ENCODE measurements at regions not wholly inside any gene's neighbourhood (a gene's known extent, or its start where the extent isn't known, plus 50 kb on each side); places are given as distances from the start of the nearest gene placed in this dataset.

DNA sequence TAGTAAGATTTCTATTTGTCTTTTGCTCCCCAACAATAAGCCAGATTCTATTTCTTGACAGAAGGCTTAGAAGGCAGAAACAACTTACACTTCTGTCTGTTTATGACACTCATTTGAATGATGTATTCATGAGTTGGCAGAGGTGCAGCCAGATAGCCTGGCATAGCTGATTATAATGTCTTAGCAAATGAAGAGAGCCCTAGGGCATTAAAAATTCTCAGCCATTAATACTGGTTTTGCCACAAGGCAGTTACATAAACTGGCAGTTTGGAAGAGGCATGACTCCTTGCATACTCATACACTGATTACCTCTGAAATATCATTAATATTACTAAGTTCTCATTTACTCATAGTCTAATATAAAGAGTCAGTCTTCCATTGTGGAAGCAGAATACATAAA lies 728.5 kb upstream of the NDST4 start:
- no peak overlapping the region for H2AFZ ChIP-seq
- DNase-seq (ENCODE audit: low spot score), result no peak
- H3K36me3 ChIP-seq (replicated peaks; ENCODE audit: insufficient read depth, low read depth), result no peaks in the 10 kb centered on the region
- H3K4me1 ChIP-seq (ENCODE audit: insufficient read depth), result no peaks in the 10 kb centered on the region
- H3K4me2 ChIP-seq, result no peak overlapping the region
- H3K9me3 ChIP-seq (ENCODE audit: low read depth), result no peaks in the 10 kb centered on the region
- no peaks in the 10 kb centered on the region for H4K20me1 ChIP-seq (ENCODE audit: insufficient read depth, poor library complexity, severe bottlenecking)
- H3K27ac ChIP-seq, result no peak overlapping the region
- H3K27me3 ChIP-seq, result no peaks in the 10 kb centered on the region
- no peak overlapping the region for H3K4me3 ChIP-seq
- H3K9me2 ChIP-seq (replicated peaks; ENCODE audit: insufficient read depth), result no peaks in the 10 kb centered on the region
- H3K79me2 ChIP-seq, result no peaks in the 10 kb centered on the region
- TF ChIP-seq EZH2phosphoT487 (IDR thresholded peaks at IDR 0.05; ENCODE audit: low read depth, severe bottlenecking, unreplicated experiment) (no peak), EZH2 (IDR thresholded peaks at IDR 0.05; ENCODE audit: borderline replicate concordance) (no peak)
- TF ChIP-seq, protein P1, sequence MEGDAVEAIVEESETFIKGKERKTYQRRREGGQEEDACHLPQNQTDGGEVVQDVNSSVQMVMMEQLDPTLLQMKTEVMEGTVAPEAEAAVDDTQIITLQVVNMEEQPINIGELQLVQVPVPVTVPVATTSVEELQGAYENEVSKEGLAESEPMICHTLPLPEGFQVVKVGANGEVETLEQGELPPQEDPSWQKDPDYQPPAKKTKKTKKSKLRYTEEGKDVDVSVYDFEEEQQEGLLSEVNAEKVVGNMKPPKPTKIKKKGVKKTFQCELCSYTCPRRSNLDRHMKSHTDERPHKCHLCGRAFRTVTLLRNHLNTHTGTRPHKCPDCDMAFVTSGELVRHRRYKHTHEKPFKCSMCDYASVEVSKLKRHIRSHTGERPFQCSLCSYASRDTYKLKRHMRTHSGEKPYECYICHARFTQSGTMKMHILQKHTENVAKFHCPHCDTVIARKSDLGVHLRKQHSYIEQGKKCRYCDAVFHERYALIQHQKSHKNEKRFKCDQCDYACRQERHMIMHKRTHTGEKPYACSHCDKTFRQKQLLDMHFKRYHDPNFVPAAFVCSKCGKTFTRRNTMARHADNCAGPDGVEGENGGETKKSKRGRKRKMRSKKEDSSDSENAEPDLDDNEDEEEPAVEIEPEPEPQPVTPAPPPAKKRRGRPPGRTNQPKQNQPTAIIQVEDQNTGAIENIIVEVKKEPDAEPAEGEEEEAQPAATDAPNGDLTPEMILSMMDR (IDR thresholded peaks at IDR 0.05; ENCODE audit: poor library complexity), result no peak

DNA sequence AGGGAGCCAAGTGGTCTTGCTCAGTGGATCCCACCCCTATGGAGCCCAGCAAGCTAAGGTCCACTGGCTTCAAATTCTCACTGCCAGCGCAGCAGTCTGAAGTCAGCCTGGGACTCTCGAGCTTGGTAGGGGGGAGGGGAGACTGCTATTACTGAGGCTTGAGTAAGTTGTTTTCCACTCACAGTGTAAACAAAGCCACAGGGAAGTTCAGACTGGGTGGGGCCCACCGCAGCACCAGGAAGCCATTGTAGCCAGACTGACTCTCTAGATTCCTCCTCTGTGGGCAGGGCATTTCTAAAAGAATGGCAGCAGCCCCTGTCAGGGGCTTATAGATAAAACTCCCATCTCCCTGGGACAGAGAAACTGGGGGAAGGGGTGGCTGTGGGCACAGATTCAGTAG lies 721.0 kb upstream of the NDST4 start:
- no peaks in the 10 kb centered on the region for H3K36me3 ChIP-seq (replicated peaks; ENCODE audit: insufficient read depth, low read depth)
- H3K27ac ChIP-seq, result no peak overlapping the region
- no peak overlapping the region for H3K4me3 ChIP-seq
- no peaks in the 10 kb centered on the region for H3K9me3 ChIP-seq (ENCODE audit: low read depth)
- no peaks in the 10 kb centered on the region for H3K79me2 ChIP-seq
- no peak overlapping the region for H3K4me2 ChIP-seq
- H2AFZ ChIP-seq, result no peak overlapping the region
- H3K27me3 ChIP-seq, result no peaks in the 10 kb centered on the region
- no peaks in the 10 kb centered on the region for H3K4me1 ChIP-seq (ENCODE audit: insufficient read depth)
- 76% methylated on average over 3 of the region's 3 CpGs for WGBS (ENCODE audit: low lambda C conversion rate, missing lambda C conversion rate)
- DNase-seq (ENCODE audit: low spot score), result no peak
- TF ChIP-seq, protein P1 (IDR thresholded peaks at IDR 0.05; ENCODE audit: poor library complexity), result no peak
- TF ChIP-seq EZH2 (IDR thresholded peaks at IDR 0.05; ENCODE audit: borderline replicate concordance), result no peak
- TF ChIP-seq EZH2phosphoT487 (IDR thresholded peaks at IDR 0.05; ENCODE audit: low read depth, severe bottlenecking, unreplicated experiment), result no peak
- no peaks in the 10 kb centered on the region for H3K9me2 ChIP-seq (replicated peaks; ENCODE audit: insufficient read depth)
- H4K20me1 ChIP-seq (ENCODE audit: insufficient read depth, poor library complexity, severe bottlenecking), result no peaks in the 10 kb centered on the region

DNA sequence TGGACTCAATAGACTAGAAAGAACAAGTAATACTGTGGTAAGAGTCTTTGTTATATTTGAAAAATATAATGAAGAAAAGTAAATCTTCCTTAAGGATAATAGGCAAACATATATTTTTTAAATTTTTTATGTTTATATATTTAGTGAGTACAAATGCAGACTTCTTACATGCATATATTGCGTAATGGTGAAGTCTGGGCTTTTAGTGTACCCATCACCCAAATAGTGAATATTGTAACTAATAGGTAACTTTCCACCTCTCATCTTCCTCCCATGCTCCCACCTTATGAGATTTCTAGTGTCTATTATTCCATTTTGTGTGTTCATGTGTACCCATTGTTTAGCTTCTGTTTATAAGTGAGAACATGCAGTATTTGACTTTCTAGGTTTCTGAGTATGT lies 711.2 kb upstream of the NDST4 start:
- H4K20me1 ChIP-seq (ENCODE audit: insufficient read depth, poor library complexity, severe bottlenecking), result no peaks in the 10 kb centered on the region
- WGBS (ENCODE audit: low lambda C conversion rate, missing lambda C conversion rate), result 96% methylated on average over 1 of the region's 1 CpG

More for the DNA sequence above, 711.2 kb upstream of the NDST4 start:
- H3K4me2 ChIP-seq, result no peak overlapping the region
- no peaks in the 10 kb centered on the region for H3K4me1 ChIP-seq (ENCODE audit: insufficient read depth)
- no peaks in the 10 kb centered on the region for H3K9me2 ChIP-seq (replicated peaks; ENCODE audit: insufficient read depth)
- DNase-seq (ENCODE audit: low spot score), result no peak
- H3K36me3 ChIP-seq (replicated peaks; ENCODE audit: insufficient read depth, low read depth), result no peaks in the 10 kb centered on the region
- H3K79me2 ChIP-seq, result no peaks in the 10 kb centered on the region
- no peak for TF ChIP-seq EZH2 (IDR thresholded peaks at IDR 0.05; ENCODE audit: borderline replicate concordance)
- no peak for TF ChIP-seq EZH2phosphoT487 (IDR thresholded peaks at IDR 0.05; ENCODE audit: low read depth, severe bottlenecking, unreplicated experiment)
- TF ChIP-seq, protein P1 (IDR thresholded peaks at IDR 0.05; ENCODE audit: poor library complexity), result no peak
- no peaks in the 10 kb centered on the region for H3K27me3 ChIP-seq
- no peak overlapping the region for H3K27ac ChIP-seq
- H3K4me3 ChIP-seq, result no peak overlapping the region
- H3K9me3 ChIP-seq (ENCODE audit: low read depth), result no peaks in the 10 kb centered on the region
- no peak overlapping the region for H2AFZ ChIP-seq

All from hepatocyte (in vitro differentiated cells).